ENCODE measurements at regions not wholly inside any gene's neighbourhood (a gene's known extent, or its start where the extent isn't known, plus 50 kb on each side); places are given as distances from the start of the nearest gene placed in this dataset.

DNA sequence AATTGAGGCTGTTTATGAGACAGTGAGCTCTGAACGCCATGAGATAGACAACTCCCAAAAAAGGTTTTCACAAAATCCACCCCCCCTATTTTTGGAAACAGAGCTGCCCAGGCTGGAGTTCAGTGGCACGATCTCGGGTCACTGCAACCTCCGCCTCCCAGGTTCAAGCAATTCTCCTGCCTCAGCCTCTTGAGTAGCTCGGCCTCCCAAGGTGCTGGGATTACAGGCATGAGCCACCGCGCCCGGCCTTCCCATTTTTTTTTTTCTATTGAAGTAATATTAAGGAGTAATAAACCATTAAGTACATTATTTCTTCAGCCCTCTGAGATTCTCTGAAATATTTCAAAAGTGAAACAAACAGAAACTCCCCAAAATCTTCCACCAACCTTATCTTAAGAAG lies 252.8 kb upstream of the NETO1 start:
- TF ChIP-seq, protein P1, sequence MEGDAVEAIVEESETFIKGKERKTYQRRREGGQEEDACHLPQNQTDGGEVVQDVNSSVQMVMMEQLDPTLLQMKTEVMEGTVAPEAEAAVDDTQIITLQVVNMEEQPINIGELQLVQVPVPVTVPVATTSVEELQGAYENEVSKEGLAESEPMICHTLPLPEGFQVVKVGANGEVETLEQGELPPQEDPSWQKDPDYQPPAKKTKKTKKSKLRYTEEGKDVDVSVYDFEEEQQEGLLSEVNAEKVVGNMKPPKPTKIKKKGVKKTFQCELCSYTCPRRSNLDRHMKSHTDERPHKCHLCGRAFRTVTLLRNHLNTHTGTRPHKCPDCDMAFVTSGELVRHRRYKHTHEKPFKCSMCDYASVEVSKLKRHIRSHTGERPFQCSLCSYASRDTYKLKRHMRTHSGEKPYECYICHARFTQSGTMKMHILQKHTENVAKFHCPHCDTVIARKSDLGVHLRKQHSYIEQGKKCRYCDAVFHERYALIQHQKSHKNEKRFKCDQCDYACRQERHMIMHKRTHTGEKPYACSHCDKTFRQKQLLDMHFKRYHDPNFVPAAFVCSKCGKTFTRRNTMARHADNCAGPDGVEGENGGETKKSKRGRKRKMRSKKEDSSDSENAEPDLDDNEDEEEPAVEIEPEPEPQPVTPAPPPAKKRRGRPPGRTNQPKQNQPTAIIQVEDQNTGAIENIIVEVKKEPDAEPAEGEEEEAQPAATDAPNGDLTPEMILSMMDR (IDR thresholded peaks at IDR 0.05; ENCODE audit: poor library complexity) = no peak
- TF ChIP-seq EZH2phosphoT487 (IDR thresholded peaks at IDR 0.05; ENCODE audit: low read depth, severe bottlenecking, unreplicated experiment) = no peak

Data from hepatocyte (in vitro differentiated cells).